HL-60 (cell line): ENCODE measurements at regions not wholly inside any gene's neighbourhood (a gene's known extent, or its start where the extent isn't known, plus 50 kb on each side); places are given as distances from the start of the nearest gene placed in this dataset.

ENCODE experiments used
- DNase-seq, 2 experiments: peaks; one replicate each; pipeline ENCODE4 v3.0.0-alpha.2; 2010 to 2020; ENCODE audit warnings: low read depth in 1 of 2, low spot score in 1 of 2
- H3K27ac ChIP-seq: fragments of 250-450 bp; sonication (Bioruptor Pico); replicated peaks from 2 replicates; pipeline ENCODE4 v1.5.1; 2020; ENCODE audit warnings: mild to moderate bottlenecking, moderate library complexity
- H3K27me3 ChIP-seq: fragments of 250-450 bp; sonication (Bioruptor Pico); 2 replicates; pipeline ENCODE4 v1.5.1; 2021; ENCODE audit warnings: mild to moderate bottlenecking, moderate library complexity; ENCODE audit not compliant: insufficient read depth, poor library complexity, severe bottlenecking
- H3K4me3 ChIP-seq: replicated peaks from 2 replicates; pipeline ENCODE4 v1.5.1; 2011; ENCODE audit warnings: mild to moderate bottlenecking, control low read depth, low read length; ENCODE audit not compliant: insufficient read depth
- CTCF ChIP-seq: IDR thresholded peaks from one replicate; pipeline ENCODE4 v1.5.1; 2011; ENCODE audit warnings: low read length, control low read depth, inconsistent platforms; ENCODE audit not compliant: insufficient read depth
- GABPA ChIP-seq: IDR thresholded peaks from 2 replicates; pipeline ENCODE4 v1.6.1; 2012; ENCODE audit warnings: low read depth
- POLR2AphosphoS5 ChIP-seq: IDR thresholded peaks from 2 replicates; pipeline ENCODE4 v1.6.1; 2012; ENCODE audit warnings: low read depth
- REST ChIP-seq: IDR thresholded peaks from 2 replicates; pipeline ENCODE4 v1.6.1; 2012; ENCODE audit warnings: low read depth; ENCODE audit not compliant: insufficient replicate concordance
- SPI1 ChIP-seq: IDR thresholded peaks from 2 replicates; pipeline ENCODE4 v1.6.1; 2012; ENCODE audit warnings: low read depth, mild to moderate bottlenecking, borderline replicate concordance

GRCh38 chr2:16561676-16562075 is 104.0 kb downstream of the CYRIA start:
- TF ChIP-seq POLR2AphosphoS5 (no peak), CTCF (no peak)
- Histone ChIP-seq H3K4me3 (no peak overlapping the region), H3K27ac (no peak overlapping the region), H3K27me3 (no peaks in the 10 kb centered on the region)
- no peak for DNase-seq

GRCh38 chr2:16561251-16561650 is 104.4 kb downstream of the CYRIA start:
- H3K4me3 ChIP-seq: no peak overlapping the region
- TF ChIP-seq REST (no peak), GABPA (no peak), POLR2AphosphoS5 (no peak), SPI1 (no peak), CTCF (no peak)
- H3K27ac ChIP-seq: no peak overlapping the region
- H3K27me3 ChIP-seq: no peaks in the 10 kb centered on the region
- DNase-seq: no peak

- Histone ChIP-seq H3K27ac (no peak overlapping the region), H3K27me3 (no peaks in the 10 kb centered on the region), H3K4me3 (no peak overlapping the region)
- no peak for TF ChIP-seq SPI1
- TF ChIP-seq GABPA: no peak
- TF ChIP-seq CTCF: no peak
- no peak for TF ChIP-seq POLR2AphosphoS5
- TF ChIP-seq REST: no peak
- DNase-seq: no peak
These were observed 106.2 kb downstream of the CYRIA start for GRCh38 chr2:16559278-16560067.

- no peak overlapping the region for H3K27ac ChIP-seq
- H3K4me3 ChIP-seq: no peak overlapping the region
- H3K27me3 ChIP-seq: no peaks in the 10 kb centered on the region
- DNase-seq: no peak
- TF ChIP-seq GABPA (no peak), SPI1 (no peak), CTCF (no peak), POLR2AphosphoS5 (no peak), REST (no peak)
These were observed 111.5 kb downstream of the CYRIA start for GRCh38 chr2:16554060-16554583.
